ENCODE measurements at regions not wholly inside any gene's neighbourhood (a gene's known extent, or its start where the extent isn't known, plus 50 kb on each side); places are given as distances from the start of the nearest gene placed in this dataset.
A peak's percentile ranks its signal among the peaks of the same experiment; 100 is the strongest.

- TF ChIP-seq, protein P1, sequence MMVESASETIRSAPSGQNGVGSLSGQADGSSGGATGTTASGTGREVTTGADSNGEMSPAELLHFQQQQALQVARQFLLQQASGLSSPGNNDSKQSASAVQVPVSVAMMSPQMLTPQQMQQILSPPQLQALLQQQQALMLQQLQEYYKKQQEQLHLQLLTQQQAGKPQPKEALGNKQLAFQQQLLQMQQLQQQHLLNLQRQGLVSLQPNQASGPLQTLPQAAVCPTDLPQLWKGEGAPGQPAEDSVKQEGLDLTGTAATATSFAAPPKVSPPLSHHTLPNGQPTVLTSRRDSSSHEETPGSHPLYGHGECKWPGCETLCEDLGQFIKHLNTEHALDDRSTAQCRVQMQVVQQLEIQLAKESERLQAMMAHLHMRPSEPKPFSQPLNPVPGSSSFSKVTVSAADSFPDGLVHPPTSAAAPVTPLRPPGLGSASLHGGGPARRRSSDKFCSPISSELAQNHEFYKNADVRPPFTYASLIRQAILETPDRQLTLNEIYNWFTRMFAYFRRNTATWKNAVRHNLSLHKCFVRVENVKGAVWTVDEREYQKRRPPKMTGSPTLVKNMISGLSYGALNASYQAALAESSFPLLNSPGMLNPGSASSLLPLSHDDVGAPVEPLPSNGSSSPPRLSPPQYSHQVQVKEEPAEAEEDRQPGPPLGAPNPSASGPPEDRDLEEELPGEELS (CRISPR knock-in tag; IDR thresholded peaks at IDR 0.05; ENCODE audit: borderline replicate concordance), result no peak
- TF ChIP-seq ZNF655 (CRISPR knock-in tag; IDR thresholded peaks at IDR 0.05), result no peak
- no peak for TF ChIP-seq CBX1 (IDR thresholded peaks at IDR 0.05; ENCODE audit: low read depth)
- TF ChIP-seq RAD21 (CRISPR knock-in tag; conservative IDR thresholded peaks at IDR 0.05 in 1 of 2, IDR thresholded peaks at IDR 0.05 in 1 of 2), result no peak
- TF ChIP-seq TFAP4 (CRISPR knock-in tag; IDR thresholded peaks at IDR 0.05; ENCODE audit: borderline replicate concordance), result no peak
- TF ChIP-seq, protein P2, sequence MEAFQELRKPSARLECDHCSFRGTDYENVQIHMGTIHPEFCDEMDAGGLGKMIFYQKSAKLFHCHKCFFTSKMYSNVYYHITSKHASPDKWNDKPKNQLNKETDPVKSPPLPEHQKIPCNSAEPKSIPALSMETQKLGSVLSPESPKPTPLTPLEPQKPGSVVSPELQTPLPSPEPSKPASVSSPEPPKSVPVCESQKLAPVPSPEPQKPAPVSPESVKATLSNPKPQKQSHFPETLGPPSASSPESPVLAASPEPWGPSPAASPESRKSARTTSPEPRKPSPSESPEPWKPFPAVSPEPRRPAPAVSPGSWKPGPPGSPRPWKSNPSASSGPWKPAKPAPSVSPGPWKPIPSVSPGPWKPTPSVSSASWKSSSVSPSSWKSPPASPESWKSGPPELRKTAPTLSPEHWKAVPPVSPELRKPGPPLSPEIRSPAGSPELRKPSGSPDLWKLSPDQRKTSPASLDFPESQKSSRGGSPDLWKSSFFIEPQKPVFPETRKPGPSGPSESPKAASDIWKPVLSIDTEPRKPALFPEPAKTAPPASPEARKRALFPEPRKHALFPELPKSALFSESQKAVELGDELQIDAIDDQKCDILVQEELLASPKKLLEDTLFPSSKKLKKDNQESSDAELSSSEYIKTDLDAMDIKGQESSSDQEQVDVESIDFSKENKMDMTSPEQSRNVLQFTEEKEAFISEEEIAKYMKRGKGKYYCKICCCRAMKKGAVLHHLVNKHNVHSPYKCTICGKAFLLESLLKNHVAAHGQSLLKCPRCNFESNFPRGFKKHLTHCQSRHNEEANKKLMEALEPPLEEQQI (IDR thresholded peaks at IDR 0.05), result no peak
- no peak for TF ChIP-seq JUN (IDR thresholded peaks at IDR 0.05; ENCODE audit: borderline replicate concordance, low read depth, low read length)
- TF ChIP-seq JUN (CRISPR knock-in tag; IDR thresholded peaks at IDR 0.05; ENCODE audit: borderline replicate concordance), result no peak
- no peak for TF ChIP-seq ZNF140 (CRISPR knock-in tag; IDR thresholded peaks at IDR 0.05)
- no peak for TF ChIP-seq ZNF431 (CRISPR knock-in tag; IDR thresholded peaks at IDR 0.05)
- TF ChIP-seq E2F6 (IDR thresholded peaks at IDR 0.05; ENCODE audit: borderline replicate concordance in 1 of 2, extremely low read depth in 1 of 2, insufficient read depth in 1 of 2, insufficient read length in 1 of 2, low read depth in 1 of 2, low read length in 1 of 2, poor library complexity in 1 of 2, severe bottlenecking in 1 of 2), result no peak
- no peak for TF ChIP-seq FOXK1 (CRISPR knock-in tag; IDR thresholded peaks at IDR 0.05; ENCODE audit: borderline replicate concordance)
- no peak for TF ChIP-seq SUPT5H (IDR thresholded peaks at IDR 0.05)
- TF ChIP-seq CBFA2T2 (conservative IDR thresholded peaks at IDR 0.05), result peak; percentile 73
- TF ChIP-seq NUFIP1 (IDR thresholded peaks at IDR 0.05; ENCODE audit: partially characterized antibody), result no peak
- TF ChIP-seq KAT7 (CRISPR knock-in tag; IDR thresholded peaks at IDR 0.05; ENCODE audit: borderline replicate concordance), result no peak
These were observed 286.1 kb downstream of the SEC14L1 start (continued) for GRCh38 chr17:77426676-77427386.
